ENCODE measurements at regions not wholly inside any gene's neighbourhood (a gene's known extent, or its start where the extent isn't known, plus 50 kb on each side); places are given as distances from the start of the nearest gene placed in this dataset.

- H3K4me3 ChIP-seq = no peak overlapping the region
- no peak for TF ChIP-seq MAFK (IDR thresholded peaks at IDR 0.05; ENCODE audit: partially characterized antibody)
- TF ChIP-seq SMC3 (IDR thresholded peaks at IDR 0.05) = no peak
Observed at GRCh38 chr18:22094358-22094734, 75.0 kb upstream of the GATA6 start.

GRCh38 chr18:22098563-22098989 is 70.8 kb upstream of the GATA6 start:
- TF ChIP-seq CHD2 (IDR thresholded peaks at IDR 0.05; ENCODE audit: low read length, partially characterized antibody) (no peak), HEYL (CRISPR knock-in tag; IDR thresholded peaks at IDR 0.05) (no peak), POLR2AphosphoS2 (conservative IDR thresholded peaks at IDR 0.05; ENCODE audit: low read length) (no peak), SREBF2 (IDR thresholded peaks at IDR 0.05) (no peak), HES2 (IDR thresholded peaks at IDR 0.05) (no peak), JUNB (IDR thresholded peaks at IDR 0.05) (no peak), HMGXB4 (CRISPR knock-in tag; IDR thresholded peaks at IDR 0.05; ENCODE audit: borderline replicate concordance) (no peak)
- 54% methylated on average over 3 of the region's 3 CpGs for WGBS (ENCODE audit: missing lambda C conversion rate)
- CTCF ChIA-PET = no interaction called here
- H3K4me2 ChIP-seq = no peak overlapping the region
- no peaks in the 10 kb centered on the region for H3K4me1 ChIP-seq
- H3K9me3 ChIP-seq = no peaks in the 10 kb centered on the region
- POLR2A ChIA-PET = no interaction called here
- no peak overlapping the region for H3K27ac ChIP-seq
- FAIRE-seq (no peak), DNase-seq (ENCODE audit: low read depth in 1 of 2, low spot score in 1 of 2) (peak in 1 of 2 experiments; percentile 4), ATAC-seq (no peak)
- H3K4me3 ChIP-seq = no peak overlapping the region

More at GRCh38 chr18:22094358-22094734, 75.0 kb upstream of the GATA6 start:
- H3K4me2 ChIP-seq = no peak overlapping the region
- ATAC-seq (no peak), DNase-seq (ENCODE audit: low read depth in 1 of 2, low spot score in 1 of 2) (no peak), FAIRE-seq (no peak)
- H3K27ac ChIP-seq = no peak overlapping the region
- ChIA-PET POLR2A (no interaction called here), CTCF (interaction anchor here (0.6 kb wide), 1 partner anchor 68 kb away, joined by 3 read pairs; no protein-coding TSS in a partner anchor)
- H3K9me3 ChIP-seq = no peaks in the 10 kb centered on the region
- no peaks in the 10 kb centered on the region for H3K4me1 ChIP-seq
- WGBS (ENCODE audit: missing lambda C conversion rate) = 62% methylated on average over 4 of the region's 4 CpGs

GRCh38 chr18:22099925-22100324 is 69.5 kb upstream of the GATA6 start:
- Histone ChIP-seq H3K9me3 (no peaks in the 10 kb centered on the region), H3K4me2 (no peak overlapping the region), H3K4me3 (no peak overlapping the region), H3K4me1 (no peaks in the 10 kb centered on the region), H3K27ac (no peak overlapping the region)
- DNase-seq (ENCODE audit: low read depth in 1 of 2, low spot score in 1 of 2) (no peak), FAIRE-seq (no peak), ATAC-seq (no peak)
- WGBS (ENCODE audit: missing lambda C conversion rate) = 78% methylated on average over 2 of the region's 2 CpGs
- POLR2A ChIA-PET = no interaction called here
- CTCF ChIA-PET = no interaction called here
- no peak for TF ChIP-seq NPAS2 (CRISPR knock-in tag; IDR thresholded peaks at IDR 0.05; ENCODE audit: borderline replicate concordance)
- no peak for TF ChIP-seq REST (IDR thresholded peaks at IDR 0.05)
- no peak for TF ChIP-seq FOSB (CRISPR knock-in tag; IDR thresholded peaks at IDR 0.05)
- TF ChIP-seq CHD2 (IDR thresholded peaks at IDR 0.05; ENCODE audit: low read length, partially characterized antibody) = no peak
- no peak for TF ChIP-seq EP300 (IDR thresholded peaks at IDR 0.05)
- TF ChIP-seq FOSL2 (IDR thresholded peaks at IDR 0.05) = no peak
- no peak for TF ChIP-seq FOSL2 (CRISPR knock-in tag; IDR thresholded peaks at IDR 0.05)
- no peak for TF ChIP-seq RCOR1 (IDR thresholded peaks at IDR 0.05; ENCODE audit: low read depth, low read length)
- no peak for TF ChIP-seq HOXA7 (CRISPR knock-in tag; IDR thresholded peaks at IDR 0.05)
- no peak for TF ChIP-seq ZC3H11A (IDR thresholded peaks at IDR 0.05)
- TF ChIP-seq MAX (IDR thresholded peaks at IDR 0.05) = no peak

All from A549 (cell line).